ENCODE measurements at regions not wholly inside any gene's neighbourhood (a gene's known extent, or its start where the extent isn't known, plus 50 kb on each side); places are given as distances from the start of the nearest gene placed in this dataset.

DNA sequence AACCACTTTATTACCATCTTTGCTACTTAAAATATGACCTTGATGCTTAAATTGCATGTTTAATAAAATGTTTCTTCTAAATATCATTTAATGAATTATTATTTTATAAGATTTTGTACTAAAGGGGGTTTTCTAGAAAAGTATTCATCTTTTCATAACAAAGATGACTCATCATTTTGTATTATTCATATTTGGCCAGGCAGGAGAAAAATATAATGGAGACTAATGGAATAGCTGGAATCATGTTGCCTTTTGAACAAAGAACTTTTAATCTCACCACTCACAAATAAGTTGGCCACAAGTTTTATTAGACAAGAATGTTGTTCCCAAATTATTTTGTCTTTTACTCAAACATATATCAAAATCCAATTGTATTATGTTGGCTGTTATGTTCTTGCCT, 882.4 kb downstream of the DSC3 start:
- H3K36me3 ChIP-seq = no peaks in the 10 kb centered on the region
- ATAC-seq (no peak), DNase-seq (no peak)
- H3K4me1 ChIP-seq = no peaks in the 10 kb centered on the region
- no peak overlapping the region for H3K27ac ChIP-seq
- intact Hi-C loops (cut with DNase I) = no loop called here
- no peak overlapping the region for H3K4me3 ChIP-seq
- H3K9me3 ChIP-seq = no peaks in the 10 kb centered on the region
- no peaks in the 10 kb centered on the region for H3K27me3 ChIP-seq
- TF ChIP-seq POLR2A (IDR thresholded peaks at IDR 0.05) = no peak
- TF ChIP-seq CTCF (IDR thresholded peaks at IDR 0.05) = no peak

- TF ChIP-seq CTCF (IDR thresholded peaks at IDR 0.05) (no peak), POLR2A (IDR thresholded peaks at IDR 0.05) (no peak)
- DNase-seq = no peak
Observed at GRCh38 chr18:30150586-30151250, 891.8 kb downstream of the DSC3 start.

GRCh38 chr18:30149585-30149984, 893.0 kb downstream of the DSC3 start:
- intact Hi-C loops (cut with DNase I) = no loop called here

More at GRCh38 chr18:30150586-30151250, 891.8 kb downstream of the DSC3 start:
- intact Hi-C loops (cut with DNase I) = no loop called here
- Histone ChIP-seq H3K9me3 (no peaks in the 10 kb centered on the region), H3K4me3 (no peak overlapping the region), H3K4me1 (no peaks in the 10 kb centered on the region), H3K27ac (no peak overlapping the region), H3K36me3 (no peaks in the 10 kb centered on the region), H3K27me3 (no peaks in the 10 kb centered on the region)
- 62 to 69% (median 66%) methylated on average over 2 of the region's 2 CpGs for WGBS, 4 donors
- ATAC-seq = no peak

DNA sequence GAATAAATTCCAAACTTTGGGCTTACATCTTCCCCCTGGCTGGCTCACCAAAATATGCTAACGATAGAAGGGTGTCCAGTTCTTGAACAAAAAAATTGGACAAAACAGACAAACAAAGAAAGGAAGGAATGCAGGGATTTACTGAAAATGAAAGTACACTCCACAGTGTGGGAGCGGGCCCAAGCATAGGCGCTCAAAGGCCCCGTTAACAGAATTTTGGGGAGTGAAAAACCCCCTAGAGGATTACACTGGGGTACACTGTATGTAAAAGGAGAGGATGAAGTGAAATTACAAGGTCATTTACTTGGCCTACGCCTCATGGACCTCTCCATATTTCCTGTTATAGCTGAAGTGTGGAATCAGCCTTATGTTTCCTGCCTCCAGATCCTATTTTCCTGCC, 899.7 kb downstream of the DSC3 start:
- no peaks in the 10 kb centered on the region for H3K4me1 ChIP-seq
- whole genome bisulfite sequencing, 4 donors = 82 to 84% (median 83%) methylated on average over 5 of the region's 5 CpGs
- ATAC-seq (no peak), DNase-seq (no peak)
- TF ChIP-seq POLR2A (IDR thresholded peaks at IDR 0.05) (no peak), CTCF (IDR thresholded peaks at IDR 0.05) (no peak)
- no peak overlapping the region for H3K27ac ChIP-seq
- no peaks in the 10 kb centered on the region for H3K27me3 ChIP-seq
- intact Hi-C loops (cut with DNase I) = no loop called here
- no peak overlapping the region for H3K4me3 ChIP-seq
- no peaks in the 10 kb centered on the region for H3K36me3 ChIP-seq
- H3K9me3 ChIP-seq = peaks cover 0 to 20% (median 3%) of the 10 kb centered on the region in 12 donors

More at GRCh38 chr18:30149585-30149984, 893.0 kb downstream of the DSC3 start:
- Histone ChIP-seq H3K36me3 (no peaks in the 10 kb centered on the region), H3K27me3 (no peaks in the 10 kb centered on the region), H3K4me1 (no peaks in the 10 kb centered on the region), H3K27ac (no peak overlapping the region), H3K4me3 (no peak overlapping the region), H3K9me3 (no peaks in the 10 kb centered on the region)
- TF ChIP-seq CTCF (IDR thresholded peaks at IDR 0.05) (no peak), POLR2A (IDR thresholded peaks at IDR 0.05) (no peak)
- DNase-seq = no peak
- ATAC-seq = no peak

Data from heart left ventricle (tissue), 16 donors.